GM12878 (cell line): ENCODE measurements at regions not wholly inside any gene's neighbourhood (a gene's known extent, or its start where the extent isn't known, plus 50 kb on each side); places are given as distances from the start of the nearest gene placed in this dataset.

Experiments used
- ATAC-seq: fragments of 200-7000 bp; cut with Tn5 transposase; 3 replicates; pipeline ENCODE4 v1.9.1; 2020; ENCODE audit warnings: mild to moderate bottlenecking, moderate library complexity
- BruUV-seq: library from RNA; stranded (reverse); fragments of 400-500 nt; replicated peaks from 2 replicates; lab custom pipeline; 2021; lab: Mats Ljungman, UMichigan
- CTCF ChIA-PET: fragments of 300-600 bp; sonication (Branson Sonifier 250); formaldehyde crosslinking; extraction: SDS; loops from one replicate; lab custom pipeline; 2021; ENCODE audit warnings: inconsistent platforms; lab: Yijun Ruan, JAX
- POLR2A ChIA-PET: fragments of 350-600 bp; formaldehyde crosslinking; extraction: SDS; loops from one replicate; lab custom pipeline; 2021; ENCODE audit warnings: inconsistent platforms; lab: Charles Lee
- RAD21 ChIA-PET: fragments of 300-600 bp; sonication (Branson Sonifier 250); formaldehyde crosslinking; loops from one replicate; lab custom pipeline; 2023; ENCODE audit warnings: antibody characterized with exemption; ENCODE audit not compliant: unreplicated experiment; lab: Charles Lee
- SMC1A ChIA-PET: fragments of 300-600 bp; sonication (Branson Sonifier 250); formaldehyde crosslinking; loops from one replicate; lab custom pipeline; 2023; ENCODE audit not compliant: unreplicated experiment, uncharacterized antibody; lab: Charles Lee
- DNase-seq: peaks from one replicate; pipeline ENCODE4 v3.0.0-alpha.2; 2011; ENCODE audit warnings: low read depth, low spot score
- FAIRE-seq: peaks from 3 replicates; lab custom pipeline; 2011; peaks lifted over from hg19 to GRCh38; lab: Jason Lieb, UNC
- H2AFZ ChIP-seq: 2 replicates; pipeline ENCODE4 v1.6.0; 2011; ENCODE audit warnings: low read depth, low read length, control low read depth; ENCODE audit not compliant: control insufficient read depth
- H3K27ac ChIP-seq: 2 replicates; pipeline ENCODE4 v1.5.1; 2011; ENCODE audit warnings: control low read depth; ENCODE audit not compliant: control insufficient read depth, insufficient read depth
- H3K27me3 ChIP-seq, 2 experiments: replicated peaks in 1 of 2; 2 replicates each; pipeline versions ENCODE4 v1.6.0 to v1.6.1; 2011; ENCODE audit warnings: low read length in 1 of 2; ENCODE audit not compliant: control insufficient read depth in 2 of 2, insufficient read depth in 2 of 2
- H3K36me3 ChIP-seq, 2 experiments: 2 replicates each; pipeline ENCODE4 v1.5.1; 2011; ENCODE audit warnings: low read length in 1 of 2; ENCODE audit not compliant: control insufficient read depth in 2 of 2, insufficient read depth in 2 of 2
- H3K4me1 ChIP-seq: 2 replicates; pipeline ENCODE4 v1.6.1; 2011; ENCODE audit warnings: mild to moderate bottlenecking, low read length, moderate library complexity, mixed read lengths; ENCODE audit not compliant: control insufficient read depth, insufficient read depth
- H3K4me2 ChIP-seq: 2 replicates; pipeline ENCODE4 v1.6.0; 2011; ENCODE audit warnings: control low read depth; ENCODE audit not compliant: control insufficient read depth, insufficient read depth
- H3K4me3 ChIP-seq: fragments of 200-600 bp; sonication (generic); 2 replicates; pipeline ENCODE4 v1.5.1; 2016
- H3K79me2 ChIP-seq: 2 replicates; pipeline ENCODE4 v1.6.0; 2011; ENCODE audit warnings: low read length; ENCODE audit not compliant: control insufficient read depth, insufficient read depth
- H3K9ac ChIP-seq: 2 replicates; pipeline ENCODE4 v1.8.0; 2011; ENCODE audit warnings: low read length, control low read depth, mixed read lengths; ENCODE audit not compliant: control insufficient read depth, insufficient read depth
- H3K9me3 ChIP-seq: replicated peaks from 3 replicates; pipeline ENCODE4 v1.5.1; 2011; ENCODE audit warnings: mild to moderate bottlenecking, low read length; ENCODE audit not compliant: control insufficient read depth, insufficient read depth
- H4K20me1 ChIP-seq: 2 replicates; pipeline ENCODE4 v1.6.0; 2011; ENCODE audit not compliant: control insufficient read depth, insufficient read depth
- BMI1 ChIP-seq: fragments of 450-650 bp; IDR thresholded peaks from 2 replicates; pipeline ENCODE4 v1.6.1; 2016; ENCODE audit warnings: mild to moderate bottlenecking, moderate library complexity, borderline replicate concordance
- CBX5 ChIP-seq: sonication (generic); IDR thresholded peaks from 2 replicates; pipeline ENCODE4 v1.6.1; 2016; ENCODE audit warnings: low read depth, moderate library complexity, mild to moderate bottlenecking, inconsistent platforms
- EP300 ChIP-seq, 2 experiments: fragments of 150-350 bp in 1 of 2; IDR thresholded peaks; 2 replicates each; pipeline ENCODE4 v1.6.1; 2011 to 2012; ENCODE audit warnings: low read depth in 2 of 2, low read length in 2 of 2, borderline replicate concordance in 1 of 2, improper control_type of control experiment in 1 of 2, inconsistent platforms in 1 of 2; ENCODE audit not compliant: control insufficient read depth in 1 of 2
- GATAD2B ChIP-seq: fragments of 450-650 bp; conservative IDR thresholded peaks from 2 replicates; pipeline ENCODE4 v1.6.1; 2017; ENCODE audit warnings: low read depth, mild to moderate bottlenecking, moderate library complexity
- MEF2B ChIP-seq: fragments of 450-650 bp; IDR thresholded peaks from 2 replicates; pipeline ENCODE4 v1.6.1; 2018; ENCODE audit warnings: mild to moderate bottlenecking, moderate library complexity; ENCODE audit not compliant: partially characterized antibody, poor library complexity, severe bottlenecking
- MYC ChIP-seq: IDR thresholded peaks from 2 replicates; pipeline ENCODE4 v1.6.1; 2011; ENCODE audit warnings: mild to moderate bottlenecking, low read length, moderate library complexity, inconsistent platforms; ENCODE audit not compliant: insufficient read depth, insufficient replicate concordance, insufficient read length, severe bottlenecking
- WGBS: methylation state at CpG from one replicate; pipeline ENCODE4 v1.1.6; 2016; ENCODE audit warnings: low lambda C conversion rate; ENCODE audit not compliant: insufficient replicate concordance, insufficient coverage; ENCODE audit errors: missing lambda C conversion rate; 5-methylcytosine and 5-hydroxymethylcytosine counted together
- in situ Hi-C: fragments of 300-500 bp; cut with MboI; formaldehyde crosslinking; loops from 9 replicates; pipeline ENCODE4 v1.14.3; 2018; ENCODE audit warnings: mixed read lengths
- intact Hi-C: fragments of 100-400 bp; cut with micrococcal nuclease; formaldehyde crosslinking; loops from one replicate; pipeline ENCODE4 v1.14.2; 2022; ENCODE audit not compliant: unreplicated experiment
- TF ChIP-seq, protein P1 (sequence below), 3 experiments: IDR thresholded peaks in 2 of 3; conservative IDR thresholded peaks in 1 of 3; 2 replicates each; pipeline ENCODE4 v1.5.1; 2011; ENCODE audit warnings: low read depth in 3 of 3, low read length in 3 of 3, mild to moderate bottlenecking in 3 of 3, control low read depth in 2 of 3, moderate library complexity in 2 of 3, inconsistent platforms in 1 of 3, mixed read lengths in 1 of 3; ENCODE audit not compliant: control insufficient read depth in 2 of 3, insufficient read depth in 1 of 3; ENCODE audit errors: extremely low read depth in 1 of 3
- TF ChIP-seq, protein P2 (sequence below): IDR thresholded peaks from 2 replicates; pipeline ENCODE4 v1.6.1; 2012; ENCODE audit warnings: improper control_type of control experiment, low read depth, low read length; ENCODE audit not compliant: insufficient replicate concordance
- TF ChIP-seq, protein P3 (sequence below): IDR thresholded peaks from 2 replicates; pipeline ENCODE4 v1.6.1; 2012; ENCODE audit warnings: low read length, inconsistent platforms

DNA sequence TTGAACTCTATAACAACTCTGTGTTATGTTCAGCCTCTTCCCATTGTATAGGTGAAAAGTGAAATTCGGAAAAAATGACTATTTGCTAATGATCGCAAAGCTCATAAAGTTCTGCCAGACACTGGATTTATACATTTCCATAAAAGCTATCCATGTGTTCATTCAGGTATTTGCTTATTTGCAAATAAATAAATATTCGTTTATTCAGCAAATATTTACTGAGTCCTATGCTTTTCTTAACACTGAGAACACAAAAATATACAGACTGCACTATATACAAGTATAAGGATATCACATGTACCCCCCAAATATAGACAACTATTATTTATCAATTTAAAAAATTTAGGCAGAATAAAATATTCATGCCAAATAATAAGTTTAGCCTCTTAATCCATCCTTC, 63.2 kb upstream of the ATP8B1 start:
- H3K4me3 ChIP-seq = no peak overlapping the region

More for the DNA sequence above, 63.2 kb upstream of the ATP8B1 start:
- intact Hi-C loops = no loop called here
- FAIRE-seq = no peak
- RAD21 ChIA-PET = no interaction called here
- Histone ChIP-seq H4K20me1 (no peaks in the 10 kb centered on the region), H3K9me3 (no peaks in the 10 kb centered on the region; the same call in 2 of the 3 replicates), H3K4me1 (no peaks in the 10 kb centered on the region), H3K27me3 (no peaks in the 10 kb centered on the region; a peak in 1 of 4 replicates), H3K36me3 (no peaks in the 10 kb centered on the region), H3K27ac (no peak overlapping the region), H3K79me2 (no peaks in the 10 kb centered on the region), H2AFZ (no peak overlapping the region), H3K4me2 (no peak overlapping the region), H3K9ac (no peak overlapping the region)
- CTCF ChIA-PET = interaction anchor here (1.6 kb wide), 1 partner anchor 16 kb away, joined by 3 read pairs; no protein-coding TSS in a partner anchor
- WGBS = 52% methylated on average over 3 of the region's 3 CpGs
- no peak for DNase-seq
- no peak for ATAC-seq
- in situ Hi-C loops = no loop called here
- POLR2A ChIA-PET = no interaction called here
- BruUV-seq = no TSS peak
- TF ChIP-seq, protein P1, sequence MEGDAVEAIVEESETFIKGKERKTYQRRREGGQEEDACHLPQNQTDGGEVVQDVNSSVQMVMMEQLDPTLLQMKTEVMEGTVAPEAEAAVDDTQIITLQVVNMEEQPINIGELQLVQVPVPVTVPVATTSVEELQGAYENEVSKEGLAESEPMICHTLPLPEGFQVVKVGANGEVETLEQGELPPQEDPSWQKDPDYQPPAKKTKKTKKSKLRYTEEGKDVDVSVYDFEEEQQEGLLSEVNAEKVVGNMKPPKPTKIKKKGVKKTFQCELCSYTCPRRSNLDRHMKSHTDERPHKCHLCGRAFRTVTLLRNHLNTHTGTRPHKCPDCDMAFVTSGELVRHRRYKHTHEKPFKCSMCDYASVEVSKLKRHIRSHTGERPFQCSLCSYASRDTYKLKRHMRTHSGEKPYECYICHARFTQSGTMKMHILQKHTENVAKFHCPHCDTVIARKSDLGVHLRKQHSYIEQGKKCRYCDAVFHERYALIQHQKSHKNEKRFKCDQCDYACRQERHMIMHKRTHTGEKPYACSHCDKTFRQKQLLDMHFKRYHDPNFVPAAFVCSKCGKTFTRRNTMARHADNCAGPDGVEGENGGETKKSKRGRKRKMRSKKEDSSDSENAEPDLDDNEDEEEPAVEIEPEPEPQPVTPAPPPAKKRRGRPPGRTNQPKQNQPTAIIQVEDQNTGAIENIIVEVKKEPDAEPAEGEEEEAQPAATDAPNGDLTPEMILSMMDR (IDR thresholded peaks at IDR 0.05 in 2 of 3, conservative IDR thresholded peaks at IDR 0.05 in 1 of 3; ENCODE audit: control insufficient read depth in 2 of 3, extremely low read depth in 1 of 3, insufficient read depth in 1 of 3, low read depth in 3 of 3, low read length in 3 of 3) = no peak
- TF ChIP-seq, protein P2, sequence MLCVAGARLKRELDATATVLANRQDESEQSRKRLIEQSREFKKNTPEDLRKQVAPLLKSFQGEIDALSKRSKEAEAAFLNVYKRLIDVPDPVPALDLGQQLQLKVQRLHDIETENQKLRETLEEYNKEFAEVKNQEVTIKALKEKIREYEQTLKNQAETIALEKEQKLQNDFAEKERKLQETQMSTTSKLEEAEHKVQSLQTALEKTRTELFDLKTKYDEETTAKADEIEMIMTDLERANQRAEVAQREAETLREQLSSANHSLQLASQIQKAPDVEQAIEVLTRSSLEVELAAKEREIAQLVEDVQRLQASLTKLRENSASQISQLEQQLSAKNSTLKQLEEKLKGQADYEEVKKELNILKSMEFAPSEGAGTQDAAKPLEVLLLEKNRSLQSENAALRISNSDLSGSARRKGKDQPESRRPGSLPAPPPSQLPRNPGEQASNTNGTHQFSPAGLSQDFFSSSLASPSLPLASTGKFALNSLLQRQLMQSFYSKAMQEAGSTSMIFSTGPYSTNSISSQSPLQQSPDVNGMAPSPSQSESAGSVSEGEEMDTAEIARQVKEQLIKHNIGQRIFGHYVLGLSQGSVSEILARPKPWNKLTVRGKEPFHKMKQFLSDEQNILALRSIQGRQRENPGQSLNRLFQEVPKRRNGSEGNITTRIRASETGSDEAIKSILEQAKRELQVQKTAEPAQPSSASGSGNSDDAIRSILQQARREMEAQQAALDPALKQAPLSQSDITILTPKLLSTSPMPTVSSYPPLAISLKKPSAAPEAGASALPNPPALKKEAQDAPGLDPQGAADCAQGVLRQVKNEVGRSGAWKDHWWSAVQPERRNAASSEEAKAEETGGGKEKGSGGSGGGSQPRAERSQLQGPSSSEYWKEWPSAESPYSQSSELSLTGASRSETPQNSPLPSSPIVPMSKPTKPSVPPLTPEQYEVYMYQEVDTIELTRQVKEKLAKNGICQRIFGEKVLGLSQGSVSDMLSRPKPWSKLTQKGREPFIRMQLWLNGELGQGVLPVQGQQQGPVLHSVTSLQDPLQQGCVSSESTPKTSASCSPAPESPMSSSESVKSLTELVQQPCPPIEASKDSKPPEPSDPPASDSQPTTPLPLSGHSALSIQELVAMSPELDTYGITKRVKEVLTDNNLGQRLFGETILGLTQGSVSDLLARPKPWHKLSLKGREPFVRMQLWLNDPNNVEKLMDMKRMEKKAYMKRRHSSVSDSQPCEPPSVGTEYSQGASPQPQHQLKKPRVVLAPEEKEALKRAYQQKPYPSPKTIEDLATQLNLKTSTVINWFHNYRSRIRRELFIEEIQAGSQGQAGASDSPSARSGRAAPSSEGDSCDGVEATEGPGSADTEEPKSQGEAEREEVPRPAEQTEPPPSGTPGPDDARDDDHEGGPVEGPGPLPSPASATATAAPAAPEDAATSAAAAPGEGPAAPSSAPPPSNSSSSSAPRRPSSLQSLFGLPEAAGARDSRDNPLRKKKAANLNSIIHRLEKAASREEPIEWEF = no peak
- TF ChIP-seq GATAD2B (no peak), MYC (no peak), MEF2B (no peak), BMI1 (no peak), EP300 (IDR thresholded peaks at IDR 0.05; ENCODE audit: borderline replicate concordance in 1 of 2, control insufficient read depth in 1 of 2, low read depth in 2 of 2, low read length in 2 of 2) (no peak), CBX5 (no peak)
- TF ChIP-seq, protein P3, sequence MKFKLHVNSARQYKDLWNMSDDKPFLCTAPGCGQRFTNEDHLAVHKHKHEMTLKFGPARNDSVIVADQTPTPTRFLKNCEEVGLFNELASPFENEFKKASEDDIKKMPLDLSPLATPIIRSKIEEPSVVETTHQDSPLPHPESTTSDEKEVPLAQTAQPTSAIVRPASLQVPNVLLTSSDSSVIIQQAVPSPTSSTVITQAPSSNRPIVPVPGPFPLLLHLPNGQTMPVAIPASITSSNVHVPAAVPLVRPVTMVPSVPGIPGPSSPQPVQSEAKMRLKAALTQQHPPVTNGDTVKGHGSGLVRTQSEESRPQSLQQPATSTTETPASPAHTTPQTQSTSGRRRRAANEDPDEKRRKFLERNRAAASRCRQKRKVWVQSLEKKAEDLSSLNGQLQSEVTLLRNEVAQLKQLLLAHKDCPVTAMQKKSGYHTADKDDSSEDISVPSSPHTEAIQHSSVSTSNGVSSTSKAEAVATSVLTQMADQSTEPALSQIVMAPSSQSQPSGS = no peak
- SMC1A ChIA-PET = no interaction called here
